Stimulated activated CD4-positive, alpha-beta T cell treated with anti-CD3 and anti-CD28 coated beads, TNF-alpha, amount 100 ng/mL, for 1 hour (primary cell): ENCODE measurements at regions not wholly inside any gene's neighbourhood (a gene's known extent, or its start where the extent isn't known, plus 50 kb on each side); places are given as distances from the start of the nearest gene placed in this dataset.

Experiments
- DNase-seq, 3 donors: peaks; one replicate each; pipeline ENCODE4 v3.0.0-alpha.2; 2020; ENCODE audit warnings: low read depth in 3 of 3, low spot score in 1 of 3

- DNase-seq = no peak
These were observed 103.4 kb downstream of the MED10 start for GRCh38 chr5:6274846-6275543.

DNA sequence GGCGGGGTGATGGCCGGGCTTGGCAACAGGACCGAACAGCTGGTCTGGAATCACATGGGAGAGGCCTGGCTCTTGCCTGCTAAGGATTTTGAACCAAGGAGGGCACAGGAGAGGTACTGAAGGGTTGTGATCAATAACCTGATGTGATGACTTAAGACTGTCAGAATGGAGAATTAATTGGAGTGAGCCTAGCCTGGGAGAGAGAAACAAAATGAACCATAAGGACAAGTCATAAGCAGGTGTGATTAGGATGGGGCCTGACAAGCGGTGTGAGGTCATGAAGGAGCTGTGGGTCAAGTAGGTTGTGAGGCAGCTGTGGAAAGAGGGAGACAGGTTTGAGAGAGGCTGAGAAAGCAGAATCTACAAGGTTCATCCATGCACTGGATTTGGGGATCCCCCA, 104.6 kb downstream of the MED10 start:
- DNase-seq = no peak

DNA sequence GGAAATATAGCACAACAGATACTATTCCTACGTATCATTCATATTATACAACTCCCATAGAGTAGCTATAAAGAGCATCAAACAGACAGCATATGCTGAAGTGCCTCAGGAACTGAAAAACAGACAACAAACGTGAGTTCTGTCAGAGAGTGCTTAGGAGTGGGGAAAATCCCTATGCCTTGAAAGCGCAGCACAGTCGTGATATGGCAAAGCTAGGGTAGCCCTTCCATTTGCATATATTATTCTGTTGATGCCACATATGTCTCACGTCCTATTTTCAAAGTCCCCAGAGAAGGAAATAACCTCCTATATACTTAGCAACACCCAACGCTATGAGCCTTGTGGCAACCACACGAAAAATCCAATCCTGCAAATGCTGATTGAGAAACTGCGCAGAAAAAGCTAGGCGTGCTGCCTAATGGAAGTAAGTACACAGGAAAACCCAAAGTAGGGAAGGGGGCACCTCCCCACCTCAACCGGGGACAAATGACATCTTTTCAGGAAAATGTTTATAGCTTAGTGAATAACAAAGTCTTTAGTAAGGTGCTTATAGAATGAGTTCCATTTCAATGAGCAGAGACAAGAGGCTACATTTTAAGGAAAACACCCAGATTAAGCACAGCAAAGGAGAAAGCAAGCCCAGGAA, 105.1 kb downstream of the MED10 start:
- DNase-seq = no peak

DNA sequence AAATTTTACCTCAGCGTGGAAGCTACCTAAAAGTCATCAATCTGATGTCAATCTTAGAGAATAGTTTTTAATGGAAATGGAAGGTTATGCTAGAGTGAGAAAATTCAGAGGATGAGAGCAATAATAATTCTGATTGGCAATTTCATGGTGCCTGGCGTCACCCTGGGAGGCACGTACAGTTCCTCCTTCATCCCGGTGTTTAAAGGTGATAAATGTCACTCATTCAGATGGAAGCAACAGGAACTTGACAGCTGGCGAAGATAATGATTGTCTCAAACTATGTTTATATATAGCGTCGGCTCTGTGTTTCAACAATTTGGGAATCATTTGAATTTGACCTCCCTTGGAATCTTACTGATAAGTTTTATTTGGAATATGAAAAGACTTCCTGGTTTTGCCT, 108.4 kb downstream of the MED10 start:
- no peak for DNase-seq

- no peak for DNase-seq
These were observed 111.6 kb downstream of the MED10 start for GRCh38 chr5:6266671-6267197.

DNA sequence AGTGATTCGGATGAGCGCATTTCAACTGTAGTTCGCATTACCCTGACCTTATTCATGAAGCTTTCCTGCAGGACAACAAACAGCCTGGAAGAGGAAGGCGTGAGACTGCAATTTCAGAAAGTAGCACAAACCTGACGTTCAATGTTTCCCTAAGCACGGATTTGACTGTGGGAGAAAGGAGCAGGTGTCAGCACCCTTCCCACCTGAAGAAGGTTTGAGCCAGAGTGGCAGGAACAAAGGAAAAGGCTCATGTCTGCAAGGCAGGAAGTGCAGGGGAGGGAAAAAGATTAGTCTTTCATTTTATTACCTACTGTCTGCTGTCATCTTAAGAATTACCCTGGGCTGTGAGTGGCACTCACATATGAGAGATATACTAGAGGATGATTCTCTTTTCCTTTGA, 114.0 kb downstream of the MED10 start:
- DNase-seq = no peak

DNA sequence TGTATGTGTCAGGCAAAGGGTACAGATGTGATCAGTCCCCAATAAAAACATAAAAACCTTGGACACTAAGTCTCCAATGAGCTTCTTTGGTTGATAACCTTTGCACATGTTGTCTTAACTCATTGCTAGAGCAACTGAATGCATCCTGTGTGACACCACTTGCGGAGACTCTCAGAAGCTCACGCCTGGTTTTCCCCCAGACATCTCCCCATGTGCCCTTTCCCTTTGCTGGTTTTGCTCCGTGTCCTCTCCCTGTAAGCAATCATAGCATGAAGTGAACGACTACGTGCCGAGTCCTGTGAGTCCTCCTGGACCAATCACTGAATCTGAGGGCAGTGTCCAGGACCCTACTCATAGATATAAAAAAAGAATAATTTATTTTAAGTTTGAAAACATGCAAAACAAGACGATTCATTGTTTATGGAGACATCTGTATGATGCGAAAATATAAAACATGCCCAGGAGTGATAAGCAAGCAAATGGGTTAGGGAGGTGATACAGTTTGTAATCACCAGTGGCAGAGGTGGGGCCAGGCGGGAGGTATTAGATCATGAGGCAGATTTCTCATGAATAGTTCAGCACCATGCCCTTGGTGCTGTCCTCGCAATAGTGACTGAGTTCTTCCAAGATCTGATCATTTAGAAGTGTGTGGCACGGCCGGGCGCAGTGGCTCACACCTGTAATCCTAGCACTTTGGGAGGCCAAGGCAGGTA, 115.5 kb downstream of the MED10 start:
- no peak for DNase-seq

DNA sequence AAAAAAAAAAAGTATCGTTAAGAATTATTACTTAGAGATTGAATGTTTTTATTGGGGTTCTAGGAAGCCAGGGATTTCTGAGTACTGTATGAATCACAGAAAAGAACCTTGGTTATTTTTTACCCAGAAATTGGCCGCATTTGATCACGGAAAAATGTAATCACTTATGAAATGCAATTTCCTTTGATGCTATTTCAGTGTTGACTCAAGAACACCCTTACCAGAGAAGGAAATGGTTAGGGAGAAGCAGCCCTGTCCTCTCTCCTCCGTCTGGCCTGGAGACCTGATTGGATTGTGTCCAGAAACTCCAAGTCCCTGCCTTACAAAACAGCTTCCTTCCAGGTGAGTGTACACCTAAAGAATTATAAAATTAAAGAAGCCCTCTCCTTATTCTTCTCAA, 116.7 kb downstream of the MED10 start:
- DNase-seq = no peak

DNA sequence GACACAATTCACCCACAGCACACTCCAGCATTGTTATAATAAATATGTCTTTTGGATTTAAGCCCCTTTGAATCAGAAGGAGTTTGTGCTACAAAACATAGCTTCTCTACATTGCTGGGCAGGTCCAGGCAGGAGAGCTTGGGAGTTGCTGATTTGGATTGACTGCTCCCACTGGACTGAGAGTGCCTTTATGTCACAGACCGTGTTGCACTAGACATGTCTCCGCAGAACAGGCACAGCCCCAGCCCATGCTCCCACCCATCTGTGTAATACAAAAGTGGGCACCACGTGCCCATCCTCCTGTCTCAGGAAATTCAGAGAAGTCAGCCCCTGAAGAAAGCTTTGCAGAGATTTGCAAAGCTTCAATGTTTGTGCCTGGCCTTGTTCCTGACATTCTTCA, 117.1 kb downstream of the MED10 start:
- no peak for DNase-seq

DNA sequence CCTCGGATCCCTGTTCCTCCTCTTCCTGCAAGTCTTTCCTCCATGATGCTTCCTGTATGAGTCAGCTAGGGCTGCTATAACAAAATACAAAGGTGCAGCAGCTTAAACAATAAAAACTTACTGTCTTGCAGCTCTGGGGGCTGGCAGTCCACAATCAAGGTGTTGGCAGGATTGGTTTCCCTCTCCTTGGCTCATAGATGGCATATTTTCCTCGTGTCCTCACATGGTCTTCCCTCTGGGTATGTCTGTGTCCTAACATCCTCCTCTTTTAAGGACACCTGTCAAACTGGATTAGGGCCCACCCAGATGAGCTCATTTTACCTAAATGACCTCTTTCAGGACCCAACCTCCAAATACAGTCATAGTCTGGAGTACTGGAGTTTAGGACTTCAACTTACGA, 117.5 kb downstream of the MED10 start:
- no peak for DNase-seq

DNA sequence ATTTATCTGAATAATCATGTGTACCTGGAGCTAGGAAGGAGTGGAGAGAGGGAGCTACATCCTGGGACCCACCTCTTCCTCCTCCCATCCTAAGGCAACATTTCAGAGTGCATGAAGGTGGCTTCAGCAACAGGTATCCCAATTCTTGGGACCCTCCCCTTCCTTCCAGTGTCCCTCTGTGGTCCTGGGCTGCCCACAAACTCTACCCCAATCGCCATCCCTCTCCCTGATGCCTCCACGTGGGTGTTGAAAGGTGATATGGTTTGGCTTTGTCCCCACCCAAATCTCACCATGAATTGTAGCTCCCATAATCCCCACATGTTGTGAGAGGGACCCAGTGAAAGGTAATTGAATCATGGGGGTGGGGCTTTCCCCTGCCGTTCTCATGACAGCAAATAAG, 121.4 kb downstream of the MED10 start:
- DNase-seq = no peak

GRCh38 chr5:6255956-6256355, 122.4 kb downstream of the MED10 start:
- no peak for DNase-seq

- DNase-seq = no peak
These were observed 124.5 kb downstream of the MED10 start for GRCh38 chr5:6253846-6254245.

DNA sequence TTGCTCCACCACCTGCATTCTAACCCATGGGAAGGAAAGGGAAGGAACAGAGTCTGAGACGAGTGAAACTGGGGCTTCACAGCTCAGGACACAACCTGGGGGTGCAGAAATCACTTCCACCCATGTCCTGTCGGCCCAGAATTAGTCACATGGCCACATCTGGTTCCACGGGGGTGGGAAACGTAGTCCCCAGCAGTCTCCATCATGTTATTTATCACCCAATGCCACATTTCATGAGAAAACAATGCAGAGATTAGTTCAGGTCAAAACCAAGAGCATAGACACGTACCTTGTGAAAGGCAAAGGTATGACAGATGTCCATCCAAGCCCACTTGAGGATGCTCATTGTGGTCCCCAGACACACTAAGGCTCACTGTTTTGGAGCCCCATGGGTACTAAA, 125.1 kb downstream of the MED10 start:
- no peak for DNase-seq

GRCh38 chr5:6252581-6252980, 125.8 kb downstream of the MED10 start:
- no peak for DNase-seq

- no peak for DNase-seq
These were observed 126.7 kb downstream of the MED10 start for GRCh38 chr5:6251565-6252102.

- no peak for DNase-seq
These were observed 128.2 kb downstream of the MED10 start for GRCh38 chr5:6250121-6250520.

DNA sequence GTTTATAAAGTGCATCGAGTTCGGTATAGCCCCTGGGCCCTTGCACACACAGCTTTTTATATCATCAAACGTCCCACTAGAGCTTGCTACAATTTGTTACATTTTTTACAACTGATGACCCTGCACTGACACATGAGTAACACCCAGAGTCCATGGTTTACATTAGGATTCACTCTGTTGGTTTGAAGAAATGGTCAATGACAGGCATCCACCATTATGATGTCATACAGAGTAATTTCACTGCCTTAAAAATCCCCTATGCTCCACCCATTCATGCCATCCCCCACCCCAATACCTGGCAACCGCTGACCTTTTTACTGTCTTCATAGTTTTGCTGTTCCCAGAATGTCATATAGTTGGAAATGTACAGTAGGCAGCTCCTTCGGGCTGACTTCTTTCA, 130.2 kb downstream of the MED10 start:
- no peak for DNase-seq

DNA sequence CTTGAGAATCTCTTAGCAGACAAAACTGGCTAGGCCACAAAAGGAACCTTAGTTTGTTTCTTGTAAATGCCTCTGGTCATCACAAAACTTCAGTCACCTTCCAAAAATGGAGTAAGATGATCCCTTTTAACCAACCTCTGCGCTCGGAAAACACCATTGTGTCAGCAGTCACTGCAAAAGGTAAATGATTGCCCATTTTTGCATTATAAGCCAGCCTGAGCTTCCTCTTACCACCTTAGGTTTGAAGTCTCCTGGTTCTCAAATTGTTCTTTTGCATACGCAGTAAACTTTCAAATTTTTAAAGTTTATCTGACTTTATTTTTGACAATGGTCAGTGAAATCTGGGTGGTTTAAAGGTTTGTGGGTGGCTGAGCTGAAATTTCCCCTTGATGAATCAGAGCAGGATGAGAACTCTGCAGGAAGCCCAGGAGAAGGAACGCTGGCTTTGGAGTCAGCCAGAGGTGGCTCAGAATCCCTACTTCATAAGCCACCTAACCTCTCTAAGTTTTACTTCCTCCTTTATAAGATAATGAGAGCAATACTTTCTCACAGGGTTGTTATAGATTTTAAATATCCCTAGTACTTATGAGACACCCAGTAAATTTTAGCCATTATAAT, 131.4 kb downstream of the MED10 start:
- DNase-seq = no peak

DNA sequence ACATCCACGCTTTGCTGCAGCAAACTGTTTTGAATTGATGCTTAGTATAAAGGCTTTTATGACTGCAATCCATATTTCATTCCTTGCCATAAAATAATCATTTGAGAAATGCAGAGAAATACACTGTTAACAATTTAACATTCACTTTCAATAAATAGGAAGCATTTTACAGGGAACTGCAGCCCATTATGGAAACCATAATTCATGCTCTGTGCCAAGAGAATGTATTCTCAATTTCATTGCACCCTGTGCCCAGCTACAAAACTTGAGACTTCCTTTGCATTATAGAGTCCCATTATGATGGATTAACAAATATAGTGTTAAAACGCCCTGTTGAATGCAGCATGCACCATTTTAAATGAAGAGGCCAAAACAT, 134.0 kb downstream of the MED10 start:
- no peak for DNase-seq

DNA sequence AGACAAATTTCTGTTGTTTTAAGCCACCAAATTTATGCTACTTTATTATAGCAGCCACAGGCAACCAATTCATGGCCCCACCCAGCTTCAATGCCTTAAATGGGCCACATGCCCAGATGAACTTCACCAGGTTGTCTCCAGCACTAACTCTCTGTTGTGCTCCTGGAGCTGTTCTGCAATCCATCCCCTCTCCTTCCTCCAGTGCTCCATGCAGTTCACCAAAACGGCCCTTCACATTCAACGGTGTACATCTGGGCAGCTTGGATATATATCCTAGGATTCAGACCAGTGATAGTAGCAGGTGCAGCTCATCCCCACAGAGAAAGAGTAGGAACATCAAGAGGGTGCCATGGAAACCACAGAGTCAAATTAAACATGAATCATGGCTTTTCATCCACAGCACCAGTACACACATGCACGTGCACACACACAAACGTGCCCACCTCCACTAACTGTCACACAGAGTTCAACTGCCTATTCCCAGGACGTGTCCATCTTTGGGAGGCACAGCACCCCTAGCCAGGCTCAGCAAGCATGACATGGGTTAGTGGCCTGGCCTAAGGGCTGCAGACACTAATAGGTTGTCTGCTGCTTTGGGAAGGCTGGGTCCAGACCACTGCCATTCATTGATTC, 134.5 kb downstream of the MED10 start:
- no peak for DNase-seq
